NCI-H1105 (cell line): ENCODE measurements at regions not wholly inside any gene's neighbourhood (a gene's known extent, or its start where the extent isn't known, plus 50 kb on each side); places are given as distances from the start of the nearest gene placed in this dataset.

Source experiments
- DNase-seq: peaks from one replicate; lab custom pipeline; 2025; lab: John Stamatoyannopoulos, UW

- no peak for DNase-seq
Measured at GRCh38 chr1:22315315-22316078, 136.2 kb upstream of the ZBTB40 start.

- DNase-seq, result no peak
Measured at GRCh38 chr1:22317231-22317919, 134.3 kb upstream of the ZBTB40 start.

- no peak for DNase-seq
Measured at GRCh38 chr1:22317920-22318243, 133.8 kb upstream of the ZBTB40 start.

GRCh38 chr1:22318279-22318981, 133.2 kb upstream of the ZBTB40 start:
- DNase-seq, result peak; percentile 90

- no peak for DNase-seq
Measured at GRCh38 chr1:22319608-22320007, 132.0 kb upstream of the ZBTB40 start.

GRCh38 chr1:22320587-22321344, 130.9 kb upstream of the ZBTB40 start:
- DNase-seq, result peak; percentile 10

- no peak for DNase-seq
Measured at GRCh38 chr1:22321917-22322316, 129.7 kb upstream of the ZBTB40 start.

GRCh38 chr1:22323141-22323845, 128.4 kb upstream of the ZBTB40 start:
- DNase-seq, result no peak

- DNase-seq, result no peak
Measured at GRCh38 chr1:22323846-22324504, 127.7 kb upstream of the ZBTB40 start.

GRCh38 chr1:22325531-22326371, 125.9 kb upstream of the ZBTB40 start:
- DNase-seq, result no peak

- no peak for DNase-seq
Measured at GRCh38 chr1:22326372-22326915, 125.2 kb upstream of the ZBTB40 start.

- no peak for DNase-seq
Measured at GRCh38 chr1:22326931-22327330, 124.7 kb upstream of the ZBTB40 start.

- no peak for DNase-seq
Measured at GRCh38 chr1:22327411-22327810, 124.2 kb upstream of the ZBTB40 start.

GRCh38 chr1:22328331-22329147, 123.1 kb upstream of the ZBTB40 start:
- DNase-seq, result no peak

- no peak for DNase-seq
Measured at GRCh38 chr1:22329148-22329515, 122.5 kb upstream of the ZBTB40 start.

GRCh38 chr1:22330092-22330759, 121.4 kb upstream of the ZBTB40 start:
- no peak for DNase-seq

- DNase-seq, result no peak
Measured at GRCh38 chr1:22330760-22331119, 120.9 kb upstream of the ZBTB40 start.

- DNase-seq, result no peak
Measured at GRCh38 chr1:22331618-22332423, 119.8 kb upstream of the ZBTB40 start.
